ENCODE measurements at regions not wholly inside any gene's neighbourhood (a gene's known extent, or its start where the extent isn't known, plus 50 kb on each side); places are given as distances from the start of the nearest gene placed in this dataset.

DNA sequence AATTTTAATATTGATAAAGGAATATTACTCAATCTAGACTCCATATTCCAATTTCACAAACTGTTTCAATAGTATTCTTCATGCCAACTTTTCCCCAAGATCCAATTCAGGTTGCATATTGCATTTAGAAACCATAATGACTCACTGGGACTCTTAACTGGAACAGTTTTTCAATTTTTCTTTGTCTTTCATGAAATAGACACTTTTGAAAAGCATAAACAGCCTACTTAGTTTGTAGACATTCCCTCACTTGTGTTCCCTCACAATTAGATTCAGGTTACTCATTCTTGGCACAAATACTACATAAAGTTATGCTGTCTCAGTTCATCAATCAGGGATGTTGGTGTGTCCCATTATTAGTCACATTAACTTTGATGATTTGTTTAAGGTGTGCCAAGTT lies 1768.4 kb upstream of the PIK3C3 start:
- TF ChIP-seq, protein P1, sequence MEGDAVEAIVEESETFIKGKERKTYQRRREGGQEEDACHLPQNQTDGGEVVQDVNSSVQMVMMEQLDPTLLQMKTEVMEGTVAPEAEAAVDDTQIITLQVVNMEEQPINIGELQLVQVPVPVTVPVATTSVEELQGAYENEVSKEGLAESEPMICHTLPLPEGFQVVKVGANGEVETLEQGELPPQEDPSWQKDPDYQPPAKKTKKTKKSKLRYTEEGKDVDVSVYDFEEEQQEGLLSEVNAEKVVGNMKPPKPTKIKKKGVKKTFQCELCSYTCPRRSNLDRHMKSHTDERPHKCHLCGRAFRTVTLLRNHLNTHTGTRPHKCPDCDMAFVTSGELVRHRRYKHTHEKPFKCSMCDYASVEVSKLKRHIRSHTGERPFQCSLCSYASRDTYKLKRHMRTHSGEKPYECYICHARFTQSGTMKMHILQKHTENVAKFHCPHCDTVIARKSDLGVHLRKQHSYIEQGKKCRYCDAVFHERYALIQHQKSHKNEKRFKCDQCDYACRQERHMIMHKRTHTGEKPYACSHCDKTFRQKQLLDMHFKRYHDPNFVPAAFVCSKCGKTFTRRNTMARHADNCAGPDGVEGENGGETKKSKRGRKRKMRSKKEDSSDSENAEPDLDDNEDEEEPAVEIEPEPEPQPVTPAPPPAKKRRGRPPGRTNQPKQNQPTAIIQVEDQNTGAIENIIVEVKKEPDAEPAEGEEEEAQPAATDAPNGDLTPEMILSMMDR (conservative IDR thresholded peaks at IDR 0.05; ENCODE audit: low read depth, low read length): no peak
- Histone ChIP-seq H3K9ac (no peak overlapping the region), H3K4me2 (no peak overlapping the region), H2AFZ (ENCODE audit: low read depth) (no peak overlapping the region), H4K20me1 (ENCODE audit: insufficient read depth) (no peaks in the 10 kb centered on the region), H3K4me1 (ENCODE audit: low read depth, poor library complexity, severe bottlenecking) (no peaks in the 10 kb centered on the region), H3K79me2 (ENCODE audit: insufficient read depth, low read depth) (no peaks in the 10 kb centered on the region), H3K4me3 (IDR thresholded peaks at IDR 0.05; ENCODE audit: insufficient read depth, low read depth, low read length) (no peak overlapping the region), H3K27me3 (ENCODE audit: insufficient read depth, low read depth) (no peaks in the 10 kb centered on the region), H3K27ac (no peak overlapping the region), H3K36me3 (ENCODE audit: insufficient read depth) (no peaks in the 10 kb centered on the region)

DNA sequence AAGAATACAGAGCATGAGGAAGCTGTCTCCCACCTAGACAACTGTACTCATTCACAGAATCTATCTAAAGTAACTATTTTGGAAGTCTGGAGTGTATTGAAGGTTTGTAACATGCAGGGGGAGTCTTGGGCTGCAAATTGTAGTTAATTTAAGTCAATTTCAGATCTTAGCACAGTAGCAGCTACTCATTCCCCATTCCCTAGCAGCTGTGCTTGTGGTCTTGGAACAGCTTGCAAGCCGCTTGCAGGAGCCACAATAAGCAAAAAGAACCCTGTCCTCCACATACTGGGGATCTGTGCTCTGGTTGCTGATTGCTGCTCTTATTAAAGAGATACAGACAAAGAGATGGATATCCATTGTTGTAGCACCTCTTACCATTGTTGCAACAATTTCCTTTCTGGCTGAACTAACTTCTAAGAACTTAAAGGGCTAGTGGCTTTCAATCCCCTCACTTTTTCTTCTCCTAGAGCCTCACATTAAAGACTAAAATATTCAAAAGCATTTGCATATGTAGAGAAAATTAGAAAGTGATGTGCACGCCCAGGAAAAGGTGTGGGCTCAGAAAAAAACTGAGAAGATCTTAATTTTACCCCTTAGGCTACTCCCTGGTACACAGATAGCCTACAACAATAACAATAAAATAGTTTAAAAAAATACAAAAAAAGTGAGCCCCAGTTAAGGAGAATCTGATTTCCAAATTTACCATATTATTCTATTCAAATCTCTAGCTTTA lies 1775.1 kb upstream of the PIK3C3 start:
- H3K27me3 ChIP-seq (ENCODE audit: insufficient read depth, low read depth): no peaks in the 10 kb centered on the region
- no peak overlapping the region for H3K27ac ChIP-seq
- H3K4me3 ChIP-seq (IDR thresholded peaks at IDR 0.05; ENCODE audit: insufficient read depth, low read depth, low read length): no peak overlapping the region
- H3K36me3 ChIP-seq (ENCODE audit: insufficient read depth): no peaks in the 10 kb centered on the region
- H3K9ac ChIP-seq: no peak overlapping the region
- no peak overlapping the region for H2AFZ ChIP-seq (ENCODE audit: low read depth)
- no peaks in the 10 kb centered on the region for H3K79me2 ChIP-seq (ENCODE audit: insufficient read depth, low read depth)
- no peaks in the 10 kb centered on the region for H4K20me1 ChIP-seq (ENCODE audit: insufficient read depth)
- H3K4me1 ChIP-seq (ENCODE audit: low read depth, poor library complexity, severe bottlenecking): no peaks in the 10 kb centered on the region
- H3K4me2 ChIP-seq: no peak overlapping the region
- TF ChIP-seq, protein P1 (conservative IDR thresholded peaks at IDR 0.05; ENCODE audit: low read depth, low read length): no peak

DNA sequence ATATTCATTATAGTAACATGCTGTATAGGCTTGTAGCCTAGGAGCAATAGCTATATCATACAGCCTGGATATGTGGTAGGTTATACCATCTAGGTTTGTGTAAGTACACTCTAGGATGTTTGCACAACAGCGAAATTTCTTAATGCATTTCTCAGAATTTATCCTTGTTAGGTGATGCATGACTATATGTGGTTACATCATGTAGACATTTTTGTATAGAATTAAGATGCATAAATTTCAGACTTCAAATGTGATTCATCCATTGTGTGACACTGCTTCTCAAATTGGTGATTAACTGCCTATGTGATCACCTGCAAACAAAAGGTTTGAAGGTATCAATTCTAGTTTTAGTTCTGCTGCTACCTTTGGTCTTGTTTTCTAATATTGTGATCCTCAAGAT lies 1787.0 kb upstream of the PIK3C3 start:
- no peak overlapping the region for H3K9ac ChIP-seq
- no peaks in the 10 kb centered on the region for H3K4me1 ChIP-seq (ENCODE audit: low read depth, poor library complexity, severe bottlenecking)
- H3K4me2 ChIP-seq: no peak overlapping the region
- H3K79me2 ChIP-seq (ENCODE audit: insufficient read depth, low read depth): no peaks in the 10 kb centered on the region
- TF ChIP-seq, protein P1 (conservative IDR thresholded peaks at IDR 0.05; ENCODE audit: low read depth, low read length): no peak
- H2AFZ ChIP-seq (ENCODE audit: low read depth): no peak overlapping the region
- H3K27ac ChIP-seq: no peak overlapping the region
- H3K4me3 ChIP-seq (IDR thresholded peaks at IDR 0.05; ENCODE audit: insufficient read depth, low read depth, low read length): no peak overlapping the region
- no peaks in the 10 kb centered on the region for H3K36me3 ChIP-seq (ENCODE audit: insufficient read depth)
- H3K27me3 ChIP-seq (ENCODE audit: insufficient read depth, low read depth): no peaks in the 10 kb centered on the region
- H4K20me1 ChIP-seq (ENCODE audit: insufficient read depth): no peaks in the 10 kb centered on the region

DNA sequence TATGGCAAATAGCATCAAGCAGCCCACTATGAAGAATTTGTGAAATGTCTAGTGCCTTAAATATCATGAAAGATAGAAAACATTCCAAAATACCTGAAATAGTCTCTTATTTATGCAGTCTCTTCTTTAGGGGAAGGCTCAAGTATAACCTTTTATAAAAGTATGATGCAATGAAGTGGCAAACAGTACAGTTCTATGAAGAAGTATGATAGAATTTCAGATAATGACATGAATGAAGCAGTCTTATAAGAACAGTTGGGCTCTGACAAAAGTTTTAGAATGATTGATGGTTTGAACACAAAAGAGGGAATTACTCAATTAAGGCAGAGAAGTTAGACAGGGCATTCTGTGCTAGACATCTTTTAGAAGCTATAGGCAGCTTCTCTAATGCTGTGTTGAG lies 1791.8 kb upstream of the PIK3C3 start:
- Histone ChIP-seq H3K9ac (no peak overlapping the region), H3K4me1 (ENCODE audit: low read depth, poor library complexity, severe bottlenecking) (no peaks in the 10 kb centered on the region), H3K27ac (no peak overlapping the region), H2AFZ (ENCODE audit: low read depth) (no peak overlapping the region), H3K79me2 (ENCODE audit: insufficient read depth, low read depth) (no peaks in the 10 kb centered on the region), H3K4me3 (IDR thresholded peaks at IDR 0.05; ENCODE audit: insufficient read depth, low read depth, low read length) (no peak overlapping the region), H4K20me1 (ENCODE audit: insufficient read depth) (no peaks in the 10 kb centered on the region), H3K36me3 (ENCODE audit: insufficient read depth) (no peaks in the 10 kb centered on the region), H3K27me3 (ENCODE audit: insufficient read depth, low read depth) (no peaks in the 10 kb centered on the region), H3K4me2 (no peak overlapping the region)
- TF ChIP-seq, protein P1 (conservative IDR thresholded peaks at IDR 0.05; ENCODE audit: low read depth, low read length): no peak
